AG04450 (cell line): ENCODE measurements at regions not wholly inside any gene's neighbourhood (a gene's known extent, or its start where the extent isn't known, plus 50 kb on each side); places are given as distances from the start of the nearest gene placed in this dataset.
A peak's percentile ranks its signal among the peaks of the same experiment; 100 is the strongest.

Experiments
- CTCF ChIA-PET: fragments of 300-600, 350-600 bp; formaldehyde crosslinking; extraction: SDS; loops from one replicate; lab custom pipeline; 2022; ENCODE audit warnings: antibody characterized with exemption, inconsistent platforms; lab: Charles Lee
- POLR2A ChIA-PET: fragments of 350-600 bp; formaldehyde crosslinking; extraction: SDS; loops from one replicate; lab custom pipeline; 2021; ENCODE audit warnings: antibody characterized with exemption, inconsistent platforms; lab: Yijun Ruan, JAX
- DNase-seq: peaks from one replicate; pipeline ENCODE4 v3.0.0-alpha.2; 2011; ENCODE audit warnings: low read depth, low spot score
- H3K27ac ChIP-seq: one replicate; pipeline ENCODE4 v1.5.1; 2012; ENCODE audit warnings: low read depth, low read length, control low read depth
- H3K27me3 ChIP-seq: one replicate; pipeline ENCODE4 v1.6.0; 2012; ENCODE audit warnings: low read length; ENCODE audit not compliant: control insufficient read depth, insufficient read depth
- H3K4me3 ChIP-seq: 2 replicates; pipeline ENCODE4 v1.5.1; 2011; ENCODE audit warnings: mild to moderate bottlenecking, low read depth, low read length, control low read depth
- H3K9me3 ChIP-seq: 2 replicates; pipeline ENCODE4 v1.5.1; 2012; ENCODE audit warnings: low read length; ENCODE audit not compliant: control insufficient read depth, insufficient read depth
- CTCF ChIP-seq: IDR thresholded peaks from 2 replicates; pipeline ENCODE4 v1.5.1; 2011; ENCODE audit warnings: low read depth, low read length, control low read depth, inconsistent platforms

- POLR2A ChIA-PET, result no interaction called here
- Histone ChIP-seq H3K27me3 (no peaks in the 10 kb centered on the region), H3K9me3 (peaks cover 23% of the 10 kb centered on the region), H3K27ac (no peak overlapping the region), H3K4me3 (no peak overlapping the region)
- no peak for DNase-seq
- CTCF ChIA-PET, result no interaction called here
- TF ChIP-seq CTCF, result no peak
Measured at GRCh38 chr17:73724990-73725389, 80.7 kb upstream of the SDK2 start.

GRCh38 chr17:73725794-73726515 lies 81.7 kb upstream of the SDK2 start:
- TF ChIP-seq CTCF, result no peak
- H3K27me3 ChIP-seq, result no peaks in the 10 kb centered on the region
- ChIA-PET CTCF (interaction anchor here (0.6 kb wide), 1 partner anchor 1263 kb away, joined by 3 read pairs; no protein-coding TSS in a partner anchor), POLR2A (no interaction called here)
- no peak overlapping the region for H3K27ac ChIP-seq
- no peak overlapping the region for H3K4me3 ChIP-seq
- DNase-seq, result no peak
- peaks cover 23% of the 10 kb centered on the region for H3K9me3 ChIP-seq

GRCh38 chr17:73727941-73728340 lies 83.7 kb upstream of the SDK2 start:
- no peak for DNase-seq
- Histone ChIP-seq H3K9me3 (peaks cover 23% of the 10 kb centered on the region), H3K27ac (no peak overlapping the region), H3K27me3 (no peaks in the 10 kb centered on the region), H3K4me3 (no peak overlapping the region)
- TF ChIP-seq CTCF, result no peak
- POLR2A ChIA-PET, result no interaction called here
- CTCF ChIA-PET, result no interaction called here

GRCh38 chr17:73729101-73729500 lies 84.9 kb upstream of the SDK2 start:
- Histone ChIP-seq H3K27ac (no peak overlapping the region), H3K27me3 (no peaks in the 10 kb centered on the region), H3K4me3 (no peak overlapping the region), H3K9me3 (peaks cover 19% of the 10 kb centered on the region)
- DNase-seq, result no peak
- POLR2A ChIA-PET, result no interaction called here
- CTCF ChIA-PET, result no interaction called here
- no peak for TF ChIP-seq CTCF

GRCh38 chr17:73731733-73732132 lies 87.5 kb upstream of the SDK2 start:
- ChIA-PET CTCF (no interaction called here), POLR2A (no interaction called here)
- no peak for TF ChIP-seq CTCF
- H3K9me3 ChIP-seq, result peaks cover 15% of the 10 kb centered on the region
- DNase-seq, result no peak
- peak overlapping the region; percentile 31 for H3K27ac ChIP-seq
- H3K27me3 ChIP-seq, result no peaks in the 10 kb centered on the region
- no peak overlapping the region for H3K4me3 ChIP-seq
